ENCODE measurements at regions not wholly inside any gene's neighbourhood (a gene's known extent, or its start where the extent isn't known, plus 50 kb on each side); places are given as distances from the start of the nearest gene placed in this dataset.

DNA sequence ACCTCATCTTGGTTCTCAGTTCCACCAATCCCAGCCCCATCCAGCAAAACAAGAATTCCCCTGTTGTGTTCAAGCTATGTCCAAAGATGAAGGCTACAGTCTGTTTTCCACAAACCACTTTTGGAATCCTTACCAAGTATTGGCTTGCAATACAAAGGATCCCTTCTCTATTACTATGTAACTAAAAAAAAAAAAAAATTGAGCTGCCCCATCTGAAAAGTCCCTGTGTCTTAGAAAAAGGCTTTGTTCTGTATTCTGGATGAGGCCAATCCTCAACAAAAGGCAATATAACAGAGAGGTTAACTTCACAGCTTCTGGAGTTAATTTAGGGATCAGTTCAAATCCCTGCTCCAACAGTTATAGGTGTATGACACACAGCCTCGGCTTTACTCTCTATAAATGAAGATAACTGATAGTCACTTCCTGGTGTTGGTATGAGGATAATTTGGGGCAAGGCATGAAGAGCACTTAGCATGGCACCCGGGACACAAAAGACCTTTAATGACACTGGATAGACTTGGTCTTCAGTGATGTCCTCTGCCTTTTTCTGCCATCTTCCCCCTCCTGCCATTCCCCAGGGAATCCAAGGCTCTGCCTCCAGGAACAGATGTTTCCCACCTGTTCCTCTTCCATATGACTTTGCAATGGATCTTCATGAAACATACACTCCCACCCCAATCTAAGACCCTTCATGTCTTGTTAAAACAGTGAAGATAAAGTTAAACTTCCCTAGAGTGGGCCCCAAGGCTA, 61.2 kb upstream of the ATL2 start:
- Mint-ChIP-seq H3K36me3 (ENCODE audit: insufficient read depth) (no peaks in the 10 kb centered on the region), H3K27me3 (peaks cover 26% of the 10 kb centered on the region), H3K4me3 (ENCODE audit: low read depth) (no peak overlapping the region), H3K27ac (peak overlapping the region; percentile 21), H3K9me3 (ENCODE audit: low read depth) (no peaks in the 10 kb centered on the region), H3K4me1 (ENCODE audit: low read depth) (peaks cover 30% of the 10 kb centered on the region)
- TF ChIP-seq, protein P1, sequence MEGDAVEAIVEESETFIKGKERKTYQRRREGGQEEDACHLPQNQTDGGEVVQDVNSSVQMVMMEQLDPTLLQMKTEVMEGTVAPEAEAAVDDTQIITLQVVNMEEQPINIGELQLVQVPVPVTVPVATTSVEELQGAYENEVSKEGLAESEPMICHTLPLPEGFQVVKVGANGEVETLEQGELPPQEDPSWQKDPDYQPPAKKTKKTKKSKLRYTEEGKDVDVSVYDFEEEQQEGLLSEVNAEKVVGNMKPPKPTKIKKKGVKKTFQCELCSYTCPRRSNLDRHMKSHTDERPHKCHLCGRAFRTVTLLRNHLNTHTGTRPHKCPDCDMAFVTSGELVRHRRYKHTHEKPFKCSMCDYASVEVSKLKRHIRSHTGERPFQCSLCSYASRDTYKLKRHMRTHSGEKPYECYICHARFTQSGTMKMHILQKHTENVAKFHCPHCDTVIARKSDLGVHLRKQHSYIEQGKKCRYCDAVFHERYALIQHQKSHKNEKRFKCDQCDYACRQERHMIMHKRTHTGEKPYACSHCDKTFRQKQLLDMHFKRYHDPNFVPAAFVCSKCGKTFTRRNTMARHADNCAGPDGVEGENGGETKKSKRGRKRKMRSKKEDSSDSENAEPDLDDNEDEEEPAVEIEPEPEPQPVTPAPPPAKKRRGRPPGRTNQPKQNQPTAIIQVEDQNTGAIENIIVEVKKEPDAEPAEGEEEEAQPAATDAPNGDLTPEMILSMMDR (IDR thresholded peaks at IDR 0.05; ENCODE audit: unreplicated experiment), result no peak
- no peak for DNase-seq (ENCODE audit: low spot score, unreplicated experiment)

DNA sequence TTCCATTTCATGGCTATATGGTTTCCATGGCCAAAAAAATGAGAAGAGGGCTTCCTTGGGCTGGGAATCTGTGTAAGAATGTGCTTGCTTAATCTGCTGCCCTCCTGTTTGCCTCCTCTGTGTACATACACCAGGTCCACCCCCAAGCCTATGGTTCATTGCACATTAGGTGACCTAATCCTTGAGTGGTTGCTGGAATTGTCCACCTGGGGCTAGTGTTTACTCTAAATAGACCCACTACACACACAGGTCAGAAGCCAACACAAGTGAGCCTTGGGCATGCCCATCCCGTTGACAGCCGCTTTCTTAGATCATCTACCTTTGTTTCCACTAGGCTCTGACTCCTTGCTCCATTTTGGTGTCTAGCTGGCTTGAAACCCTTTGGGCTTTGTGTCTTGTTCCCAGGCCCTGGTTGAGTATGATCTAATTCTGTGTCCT, 59.2 kb upstream of the ATL2 start:
- Mint-ChIP-seq H3K4me3 (ENCODE audit: low read depth) (no peak overlapping the region), H3K9me3 (ENCODE audit: low read depth) (no peaks in the 10 kb centered on the region), H3K27me3 (peaks cover 9% of the 10 kb centered on the region), H3K36me3 (ENCODE audit: insufficient read depth) (no peaks in the 10 kb centered on the region), H3K4me1 (ENCODE audit: low read depth) (peaks cover 32% of the 10 kb centered on the region), H3K27ac (no peak overlapping the region)
- DNase-seq (ENCODE audit: low spot score, unreplicated experiment), result no peak
- TF ChIP-seq, protein P1 (IDR thresholded peaks at IDR 0.05; ENCODE audit: unreplicated experiment), result no peak

DNA sequence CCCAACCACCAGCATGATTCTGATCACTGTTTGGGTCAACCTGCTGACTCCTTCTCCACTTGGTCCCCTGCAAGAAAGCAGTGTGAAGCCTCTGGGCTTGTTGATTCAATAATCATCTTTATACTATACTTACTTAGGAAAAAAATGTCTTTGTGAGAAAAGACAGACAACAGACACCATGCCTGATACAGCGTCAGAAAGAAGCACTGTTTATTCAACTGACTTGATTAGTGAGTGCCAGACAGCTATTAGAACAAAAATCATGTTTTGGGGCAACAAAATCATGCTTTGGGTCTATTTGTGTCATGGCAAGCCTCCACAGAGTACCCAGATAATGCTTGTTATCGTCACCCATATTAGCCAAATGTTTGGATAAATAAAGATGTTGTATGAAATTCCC, 58.7 kb upstream of the ATL2 start:
- no peak for DNase-seq (ENCODE audit: low spot score, unreplicated experiment)
- H3K4me3 Mint-ChIP-seq (ENCODE audit: low read depth), result no peak overlapping the region
- peaks cover 4% of the 10 kb centered on the region for H3K27me3 Mint-ChIP-seq
- H3K4me1 Mint-ChIP-seq (ENCODE audit: low read depth), result peaks cover 27% of the 10 kb centered on the region
- no peaks in the 10 kb centered on the region for H3K36me3 Mint-ChIP-seq (ENCODE audit: insufficient read depth)
- TF ChIP-seq, protein P1 (IDR thresholded peaks at IDR 0.05; ENCODE audit: unreplicated experiment), result no peak
- H3K27ac Mint-ChIP-seq, result no peak overlapping the region
- H3K9me3 Mint-ChIP-seq (ENCODE audit: low read depth), result no peaks in the 10 kb centered on the region

DNA sequence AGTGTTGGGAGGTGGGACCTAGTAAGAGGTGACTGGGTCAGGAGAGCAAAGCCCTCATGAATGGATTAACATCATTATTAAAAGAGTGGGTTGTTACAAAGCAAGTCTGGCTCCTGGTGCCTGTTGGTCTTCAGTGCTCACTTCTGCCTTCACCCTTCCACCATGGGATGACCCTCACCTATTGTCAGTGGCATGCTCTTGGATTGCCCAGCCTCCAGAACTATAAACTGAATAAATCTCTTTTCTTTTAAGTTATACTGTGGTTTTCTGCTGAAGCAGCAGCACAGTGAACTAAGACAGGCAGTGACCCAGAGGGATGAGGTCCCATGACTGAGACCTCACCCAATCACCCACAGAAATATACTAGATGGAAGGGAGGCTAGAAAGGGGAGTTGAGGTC, 57.5 kb upstream of the ATL2 start:
- H3K36me3 Mint-ChIP-seq (ENCODE audit: insufficient read depth), result no peaks in the 10 kb centered on the region
- peaks cover 3% of the 10 kb centered on the region for H3K27me3 Mint-ChIP-seq
- TF ChIP-seq, protein P1 (IDR thresholded peaks at IDR 0.05; ENCODE audit: unreplicated experiment), result no peak
- no peaks in the 10 kb centered on the region for H3K9me3 Mint-ChIP-seq (ENCODE audit: low read depth)
- H3K4me3 Mint-ChIP-seq (ENCODE audit: low read depth), result no peak overlapping the region
- no peak overlapping the region for H3K27ac Mint-ChIP-seq
- H3K4me1 Mint-ChIP-seq (ENCODE audit: low read depth), result peaks cover 19% of the 10 kb centered on the region
- DNase-seq (ENCODE audit: low spot score, unreplicated experiment), result no peak

DNA sequence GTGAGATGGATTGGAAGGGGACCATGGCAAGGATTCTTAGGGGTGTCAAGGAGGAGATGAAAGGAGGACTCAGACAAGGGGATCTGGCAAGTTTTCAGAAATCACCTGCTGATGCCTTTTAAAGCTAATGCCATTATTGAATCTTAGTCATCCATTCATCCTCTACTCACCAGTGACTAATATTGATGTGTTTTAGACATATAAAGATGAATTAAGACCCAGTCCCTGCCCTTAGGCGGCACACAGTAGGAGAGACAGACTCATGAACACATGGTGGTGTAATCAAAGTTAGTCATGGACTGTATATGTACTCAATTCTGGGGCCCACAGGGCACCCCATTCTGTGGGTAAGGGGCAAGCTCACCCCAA, 56.5 kb upstream of the ATL2 start:
- Mint-ChIP-seq H3K27me3 (peaks cover 3% of the 10 kb centered on the region), H3K9me3 (ENCODE audit: low read depth) (no peaks in the 10 kb centered on the region), H3K27ac (no peak overlapping the region), H3K36me3 (ENCODE audit: insufficient read depth) (no peaks in the 10 kb centered on the region), H3K4me1 (ENCODE audit: low read depth) (peaks cover 15% of the 10 kb centered on the region), H3K4me3 (ENCODE audit: low read depth) (no peak overlapping the region)
- TF ChIP-seq, protein P1 (IDR thresholded peaks at IDR 0.05; ENCODE audit: unreplicated experiment), result no peak
- DNase-seq (ENCODE audit: low spot score, unreplicated experiment), result no peak

Data from progenitor cell of endocrine pancreas (in vitro differentiated cells).